HEK293 (cell line): ENCODE measurements at regions not wholly inside any gene's neighbourhood (a gene's known extent, or its start where the extent isn't known, plus 50 kb on each side); places are given as distances from the start of the nearest gene placed in this dataset.
A peak's percentile ranks its signal among the peaks of the same experiment; 100 is the strongest.

Experiments used
- CTCF ChIA-PET: fragments of 350-600 bp; formaldehyde crosslinking; extraction: SDS; loops from one replicate; lab custom pipeline; 2021; ENCODE audit warnings: antibody characterized with exemption; lab: Yijun Ruan, JAX
- POLR2A ChIA-PET: fragments of 300-600 bp; formaldehyde crosslinking; extraction: SDS; loops from one replicate; lab custom pipeline; 2020; ENCODE audit warnings: antibody characterized with exemption, inconsistent platforms; lab: Yijun Ruan, JAX
- H3K27ac ChIP-seq: fragments of 200-500 bp; sonication (Bioruptor generic); 2 replicates; pipeline ENCODE4 v1.5.1; 2014; ENCODE audit warnings: low read depth, low read length, control low read depth, inconsistent platforms; ENCODE audit errors: extremely low read depth
- H3K36me3 ChIP-seq, 2 experiments: fragments of 200-500 bp in 1 of 2; sonication (Bioruptor generic) in 1 of 2; 1 replicate in 1 of 2; 2 replicates in 1 of 2; pipeline ENCODE4 v1.5.1; 2014 to 2017; ENCODE audit warnings: inconsistent platforms in 2 of 2, low read length in 2 of 2; ENCODE audit not compliant: control insufficient read depth in 2 of 2, insufficient read depth in 1 of 2
- H3K4me1 ChIP-seq: fragments of 200-500 bp; sonication (Bioruptor generic); 2 replicates; pipeline ENCODE4 v1.5.1; 2014; ENCODE audit warnings: mild to moderate bottlenecking, low read length, inconsistent platforms; ENCODE audit not compliant: control insufficient read depth, insufficient read depth
- H3K4me3 ChIP-seq: 2 replicates; pipeline ENCODE4 v1.5.1; 2011; ENCODE audit warnings: low read depth, mild to moderate bottlenecking, control low read depth, low read length, moderate library complexity
- H3K9me3 ChIP-seq: fragments of 200-500 bp; sonication (Bioruptor generic); 2 replicates; pipeline ENCODE4 v1.5.1; 2014; ENCODE audit warnings: low read depth, low read length, inconsistent platforms; ENCODE audit not compliant: control insufficient read depth, insufficient read depth
- HOXD13 ChIP-seq: sonication (generic); formaldehyde crosslinking; IDR thresholded peaks from 2 replicates; pipeline ENCODE4 v1.8.0; 2022; ENCODE audit warnings: missing genetic modification reagents, borderline replicate concordance
- IKZF3 ChIP-seq: fragments of 450-650 bp; IDR thresholded peaks from 2 replicates; pipeline ENCODE4 v1.5.0; 2018; ENCODE audit warnings: missing biosample characterization, mild to moderate bottlenecking, missing genetic modification characterization, moderate library complexity
- PRDM1 ChIP-seq: fragments of 450-650 bp; formaldehyde crosslinking; IDR thresholded peaks from 2 replicates; pipeline ENCODE4; 2016; ENCODE audit warnings: missing biosample characterization, missing genetic modification characterization
- PRDM10 ChIP-seq: fragments of 450-650 bp; formaldehyde crosslinking; IDR thresholded peaks from 2 replicates; pipeline ENCODE4 v1.5.1; 2016; ENCODE audit warnings: missing biosample characterization, missing genetic modification characterization
- WT1 ChIP-seq: fragments of 450-650 bp; formaldehyde crosslinking; IDR thresholded peaks from 2 replicates; pipeline ENCODE4 v1.5.1; 2016; ENCODE audit warnings: missing biosample characterization, missing genetic modification characterization
- ZBTB49 ChIP-seq: fragments of 450-650 bp; formaldehyde crosslinking; IDR thresholded peaks from 2 replicates; pipeline ENCODE4 v1.5.1; 2016; ENCODE audit warnings: missing biosample characterization, missing genetic modification characterization, low read depth
- ZBTB6 ChIP-seq: fragments of 450-650 bp; formaldehyde crosslinking; IDR thresholded peaks from 2 replicates; pipeline ENCODE4 v1.5.1; 2017; ENCODE audit warnings: missing biosample characterization, missing genetic modification characterization
- ZNF155 ChIP-seq: fragments of 450-650 bp; formaldehyde crosslinking; IDR thresholded peaks from 2 replicates; pipeline ENCODE4 v1.5.1; 2016; ENCODE audit warnings: missing biosample characterization, missing genetic modification characterization
- ZNF175 ChIP-seq: fragments of 450-650 bp; formaldehyde crosslinking; IDR thresholded peaks from 2 replicates; pipeline ENCODE4 v1.5.1; 2016; ENCODE audit warnings: missing biosample characterization, missing genetic modification characterization
- ZNF2 ChIP-seq: fragments of 450-650 bp; formaldehyde crosslinking; IDR thresholded peaks from 2 replicates; pipeline ENCODE4 v1.5.1; 2016; ENCODE audit warnings: missing biosample characterization, missing genetic modification characterization
- ZNF292 ChIP-seq: fragments of 450-650 bp; formaldehyde crosslinking; IDR thresholded peaks from 2 replicates; pipeline ENCODE4 v1.5.1; 2016; ENCODE audit warnings: low read depth, missing biosample characterization, missing genetic modification characterization, borderline replicate concordance
- ZNF302 ChIP-seq: fragments of 450-650 bp; formaldehyde crosslinking; IDR thresholded peaks from 2 replicates; pipeline ENCODE4 v1.5.1; 2016; ENCODE audit warnings: missing biosample characterization, missing genetic modification characterization, low read depth
- ZNF404 ChIP-seq: fragments of 450-650 bp; formaldehyde crosslinking; IDR thresholded peaks from 2 replicates; pipeline ENCODE4 v1.5.1; 2017; ENCODE audit warnings: missing biosample characterization, missing genetic modification characterization
- ZNF48 ChIP-seq: fragments of 450-650 bp; formaldehyde crosslinking; IDR thresholded peaks from 2 replicates; pipeline ENCODE4 v1.5.1; 2016; ENCODE audit warnings: missing biosample characterization, missing genetic modification characterization
- ZNF521 ChIP-seq: fragments of 450-650 bp; formaldehyde crosslinking; IDR thresholded peaks from 2 replicates; pipeline ENCODE4 v1.5.1; 2017; ENCODE audit warnings: missing biosample characterization, mild to moderate bottlenecking, missing genetic modification characterization
- ZNF548 ChIP-seq: fragments of 450-650 bp; formaldehyde crosslinking; IDR thresholded peaks from 2 replicates; pipeline ENCODE4 v1.5.1; 2016; ENCODE audit warnings: missing biosample characterization, missing genetic modification characterization
- ZNF580 ChIP-seq: fragments of 450-650 bp; formaldehyde crosslinking; IDR thresholded peaks from 2 replicates; pipeline ENCODE4 v1.5.1; 2016; ENCODE audit warnings: missing biosample characterization, missing genetic modification characterization
- ZNF645 ChIP-seq: fragments of 450-650 bp; formaldehyde crosslinking; IDR thresholded peaks from 2 replicates; pipeline ENCODE4; 2016; ENCODE audit warnings: missing biosample characterization, missing genetic modification characterization
- ZNF777 ChIP-seq: fragments of 450-650 bp; formaldehyde crosslinking; IDR thresholded peaks from 2 replicates; pipeline ENCODE4 v1.5.1; 2017; ENCODE audit warnings: missing biosample characterization, missing genetic modification characterization, borderline replicate concordance
- ZSCAN23 ChIP-seq: fragments of 450-650 bp; formaldehyde crosslinking; IDR thresholded peaks from 2 replicates; pipeline ENCODE4 v1.5.1; 2016; ENCODE audit warnings: missing biosample characterization, missing genetic modification characterization

- TF ChIP-seq ZBTB49 (tag by site-specific recombination): no peak
- no peak for TF ChIP-seq ZNF302
- TF ChIP-seq HOXD13 (CRISPR knock-in tag): no peak
- no peak for TF ChIP-seq ZNF777
- peak; percentile 48 for TF ChIP-seq PRDM10 (tag by site-specific recombination)
- peak; percentile 95 for TF ChIP-seq ZNF580 (tag by site-specific recombination)
- TF ChIP-seq ZNF48 (tag by site-specific recombination): no peak
- TF ChIP-seq ZNF175 (tag by site-specific recombination): no peak
Observed at GRCh38 chrX:115948018-115948923, 222.3 kb upstream of the AGTR2 start (continued).

- H3K9me3 ChIP-seq: no peaks in the 10 kb centered on the region
- TF ChIP-seq ZNF155 (tag by site-specific recombination) (no peak), ZNF404 (tag by site-specific recombination) (no peak), IKZF3 (tag by site-specific recombination) (peak; percentile 11; the same call in 1 of the 2 replicates), WT1 (no peak), ZNF521 (no peak), PRDM1 (no peak), ZBTB6 (tag by site-specific recombination) (no peak), ZBTB49 (tag by site-specific recombination) (no peak), ZNF2 (tag by site-specific recombination) (no peak), ZSCAN23 (peak; percentile 72; the same call in 1 of the 2 replicates), ZNF548 (tag by site-specific recombination) (no peak), ZNF292 (tag by site-specific recombination) (no peak), ZNF645 (tag by site-specific recombination) (0 out of 2 replicates have a peak, but pooled peaks have one; percentile 37), ZNF580 (tag by site-specific recombination) (peak; percentile 86)
Observed at GRCh38 chrX:115949900-115950822, 220.4 kb upstream of the AGTR2 start.

More at GRCh38 chrX:115949900-115950822, 220.4 kb upstream of the AGTR2 start:
- H3K4me1 ChIP-seq: no peaks in the 10 kb centered on the region
- H3K4me3 ChIP-seq: no peak overlapping the region
- H3K36me3 ChIP-seq: peaks cover 0 to 4% of the 10 kb centered on the region in 2 experiments; a peak in 1 of 3 replicates
- POLR2A ChIA-PET: no interaction called here
- H3K27ac ChIP-seq: no peak overlapping the region
- CTCF ChIA-PET: no interaction called here
